A673 (cell line): ENCODE measurements at regions not wholly inside any gene's neighbourhood (a gene's known extent, or its start where the extent isn't known, plus 50 kb on each side); places are given as distances from the start of the nearest gene placed in this dataset.

Source experiments
- EZH2 ChIP-seq: fragments of 200-600 bp; sonication (generic); IDR thresholded peaks from 2 replicates; pipeline ENCODE4 v1.6.1; 2017; ENCODE audit warnings: borderline replicate concordance, low read depth, mild to moderate bottlenecking, mixed read lengths, antibody characterized with exemption, low read length; ENCODE audit not compliant: poor library complexity, severe bottlenecking
- TF ChIP-seq, protein P1 (sequence below): fragments of 300-800, 200-600 bp; sonication (generic); conservative IDR thresholded peaks from 2 replicates; pipeline ENCODE4 v1.5.1; 2017; ENCODE audit warnings: low read depth, mild to moderate bottlenecking, antibody characterized with exemption, low read length, moderate library complexity, mixed read lengths

DNA sequence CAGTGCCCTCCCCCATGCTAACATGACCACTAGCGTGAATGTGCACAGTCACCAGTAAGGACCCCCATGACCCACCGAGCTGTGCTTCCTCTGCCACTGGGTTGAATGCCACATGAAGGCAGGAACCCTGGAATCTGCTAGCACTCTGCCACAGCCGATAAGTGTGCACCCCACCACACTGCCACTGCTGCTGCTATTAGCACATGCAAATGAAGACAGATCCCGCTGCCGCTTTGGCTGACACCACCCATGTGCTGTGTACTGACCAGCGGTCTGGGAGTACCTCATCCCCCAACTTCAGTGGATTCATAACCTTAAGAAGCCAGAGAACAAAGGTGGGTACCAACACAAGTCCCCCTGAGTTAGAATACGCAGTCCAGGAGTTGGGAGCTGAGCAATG is 200.9 kb upstream of the ARHGEF9 start:
- TF ChIP-seq, protein P1, sequence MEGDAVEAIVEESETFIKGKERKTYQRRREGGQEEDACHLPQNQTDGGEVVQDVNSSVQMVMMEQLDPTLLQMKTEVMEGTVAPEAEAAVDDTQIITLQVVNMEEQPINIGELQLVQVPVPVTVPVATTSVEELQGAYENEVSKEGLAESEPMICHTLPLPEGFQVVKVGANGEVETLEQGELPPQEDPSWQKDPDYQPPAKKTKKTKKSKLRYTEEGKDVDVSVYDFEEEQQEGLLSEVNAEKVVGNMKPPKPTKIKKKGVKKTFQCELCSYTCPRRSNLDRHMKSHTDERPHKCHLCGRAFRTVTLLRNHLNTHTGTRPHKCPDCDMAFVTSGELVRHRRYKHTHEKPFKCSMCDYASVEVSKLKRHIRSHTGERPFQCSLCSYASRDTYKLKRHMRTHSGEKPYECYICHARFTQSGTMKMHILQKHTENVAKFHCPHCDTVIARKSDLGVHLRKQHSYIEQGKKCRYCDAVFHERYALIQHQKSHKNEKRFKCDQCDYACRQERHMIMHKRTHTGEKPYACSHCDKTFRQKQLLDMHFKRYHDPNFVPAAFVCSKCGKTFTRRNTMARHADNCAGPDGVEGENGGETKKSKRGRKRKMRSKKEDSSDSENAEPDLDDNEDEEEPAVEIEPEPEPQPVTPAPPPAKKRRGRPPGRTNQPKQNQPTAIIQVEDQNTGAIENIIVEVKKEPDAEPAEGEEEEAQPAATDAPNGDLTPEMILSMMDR: no peak
- no peak for TF ChIP-seq EZH2
